Activated CD4-positive, alpha-beta T cell treated with anti-CD3 and anti-CD28 coated beads, Interleukin-2, amount 50 U/mL, for 48 hours (primary cell): ENCODE measurements at regions not wholly inside any gene's neighbourhood (a gene's known extent, or its start where the extent isn't known, plus 50 kb on each side); places are given as distances from the start of the nearest gene placed in this dataset.

Experiments
- DNase-seq, 2 experiments: peaks; one replicate each; pipeline ENCODE4 v3.0.0-alpha.2; 2020

DNA sequence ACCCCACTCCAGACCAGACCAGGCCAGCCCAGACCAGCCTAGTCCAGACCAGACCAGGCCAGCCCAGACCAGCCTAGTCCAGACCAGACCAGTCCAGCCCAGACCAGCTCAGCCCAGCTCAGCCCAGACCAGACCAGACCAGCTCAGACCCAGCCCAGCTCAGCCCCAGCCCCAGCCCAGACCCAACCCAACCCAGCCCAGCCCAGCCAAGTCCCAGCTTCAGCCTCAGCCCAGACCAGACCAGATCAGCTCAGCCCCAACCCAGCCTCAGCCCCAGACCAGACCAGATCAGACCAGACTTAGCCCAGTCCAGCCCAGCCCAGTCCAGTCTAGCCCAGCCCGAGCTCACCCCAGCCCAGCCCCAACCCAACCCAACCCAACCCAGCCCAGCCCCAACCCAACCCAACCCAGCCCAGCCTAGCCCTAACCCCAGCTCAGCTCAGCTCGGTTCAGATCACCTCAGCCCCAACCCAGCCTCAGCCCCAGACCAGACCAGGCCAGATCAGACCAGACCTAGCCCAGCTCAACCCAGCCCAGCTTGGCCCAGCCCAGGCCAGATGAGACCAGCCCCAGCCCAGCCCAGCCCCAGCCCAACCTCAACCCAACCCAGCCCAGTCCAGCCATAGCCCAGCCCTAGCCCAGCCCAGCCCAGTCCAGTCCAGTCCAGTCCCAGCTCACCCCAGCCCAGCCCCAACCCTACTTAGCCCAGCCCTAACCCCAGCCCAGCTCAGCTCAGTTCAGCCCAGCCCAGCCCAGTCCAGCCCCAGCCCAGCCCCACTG lies 204.7 kb downstream of the BCL11B start:
- DNase-seq, result no peak

DNA sequence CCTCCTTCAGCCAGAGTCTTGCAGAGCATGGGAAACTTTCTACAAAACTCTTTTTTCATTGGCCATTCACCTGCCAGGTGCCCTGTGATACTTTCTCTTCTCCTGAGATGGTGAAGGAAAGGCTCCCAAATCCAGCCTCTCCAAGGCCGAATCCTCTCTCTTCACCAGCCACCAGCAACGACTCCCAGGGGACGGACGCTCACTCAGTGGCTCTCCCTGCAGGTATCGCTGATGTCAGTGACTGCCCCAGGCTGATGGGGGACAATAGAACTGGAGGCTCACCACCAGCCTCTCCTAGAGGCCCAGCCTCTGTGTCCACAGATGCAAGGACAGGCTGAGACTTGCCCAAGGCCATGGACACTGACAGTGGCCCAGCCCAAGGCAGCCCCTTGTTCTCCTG lies 204.1 kb downstream of the BCL11B start:
- no peak for DNase-seq

GRCh38 chr14:99069946-99070345 lies 202.1 kb downstream of the BCL11B start:
- no peak for DNase-seq

DNA sequence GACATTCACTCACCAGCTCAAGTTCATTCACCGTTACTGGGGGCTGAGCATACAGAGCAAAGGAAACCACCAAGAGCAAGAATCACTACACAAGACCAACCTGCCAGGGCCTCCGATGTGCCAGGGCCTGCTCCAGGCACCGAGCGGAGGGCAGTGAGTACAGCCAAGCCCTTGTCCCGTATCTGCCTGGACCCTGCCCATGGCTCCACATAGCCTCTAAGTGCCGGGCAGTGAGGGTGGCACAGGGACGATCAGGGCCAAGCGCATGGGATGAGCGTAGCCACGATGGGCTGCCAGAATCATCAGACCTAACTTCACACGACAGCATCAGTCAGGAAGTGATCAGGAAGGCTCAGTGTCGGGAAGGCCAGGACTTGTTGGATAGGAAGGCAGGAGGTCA lies 199.6 kb downstream of the BCL11B start:
- no peak for DNase-seq

DNA sequence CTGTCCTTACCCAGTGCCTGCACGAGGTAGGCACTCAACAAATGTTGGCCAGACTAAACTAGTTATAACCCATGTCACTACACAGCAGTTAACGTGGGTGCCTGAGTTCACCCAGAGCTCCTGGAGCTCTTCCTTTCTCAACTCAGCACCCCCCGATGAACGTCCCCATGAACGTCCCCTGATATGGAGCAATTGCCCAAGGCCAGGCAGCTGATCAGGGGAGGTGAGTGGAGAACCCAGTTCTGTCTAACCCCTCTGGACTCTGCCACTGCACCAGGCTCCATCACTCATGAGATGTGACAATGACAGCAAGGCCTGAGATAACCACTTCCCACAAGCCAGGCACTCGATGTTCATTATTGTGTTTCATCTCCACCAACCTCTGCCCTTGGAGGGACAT lies 199.0 kb downstream of the BCL11B start:
- DNase-seq, result no peak

DNA sequence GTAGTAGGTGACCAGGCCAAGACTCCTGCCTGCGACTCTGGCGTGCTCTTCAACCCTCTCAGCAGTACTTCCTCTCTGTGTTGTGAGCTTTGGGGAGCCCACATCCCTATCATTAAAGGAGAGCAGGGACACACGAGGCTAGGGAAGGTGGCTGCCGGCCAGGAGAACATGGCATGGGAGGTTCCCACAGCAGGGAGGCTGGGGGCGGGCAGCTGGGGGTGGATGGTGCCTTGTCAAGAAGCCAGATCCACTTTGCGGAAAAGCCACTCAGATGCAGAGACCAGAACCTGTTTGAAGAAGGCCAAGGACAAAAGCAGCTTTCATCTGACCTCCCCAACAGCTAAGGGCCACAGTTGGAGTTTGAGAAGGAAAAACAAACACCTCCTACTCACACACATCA lies 198.6 kb downstream of the BCL11B start:
- no peak for DNase-seq

DNA sequence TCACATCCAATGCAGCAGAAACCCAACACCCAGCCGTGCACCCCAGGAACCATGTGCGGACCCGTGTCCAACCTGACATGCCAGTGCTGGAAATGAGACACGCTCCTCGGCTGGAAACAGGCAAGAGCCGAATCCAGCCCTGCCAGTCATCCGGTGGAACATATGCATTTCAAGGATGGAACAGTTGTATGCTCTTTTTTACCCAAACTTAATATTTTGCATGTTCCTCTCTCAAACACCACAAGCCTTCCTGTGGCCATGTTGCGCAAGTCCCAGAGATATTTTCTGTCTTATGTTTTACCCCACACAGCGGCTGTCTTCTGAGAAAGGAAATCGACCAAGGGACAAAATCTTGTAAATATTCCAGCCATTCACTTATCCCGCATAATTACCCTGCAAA lies 196.9 kb downstream of the BCL11B start:
- DNase-seq, result no peak

DNA sequence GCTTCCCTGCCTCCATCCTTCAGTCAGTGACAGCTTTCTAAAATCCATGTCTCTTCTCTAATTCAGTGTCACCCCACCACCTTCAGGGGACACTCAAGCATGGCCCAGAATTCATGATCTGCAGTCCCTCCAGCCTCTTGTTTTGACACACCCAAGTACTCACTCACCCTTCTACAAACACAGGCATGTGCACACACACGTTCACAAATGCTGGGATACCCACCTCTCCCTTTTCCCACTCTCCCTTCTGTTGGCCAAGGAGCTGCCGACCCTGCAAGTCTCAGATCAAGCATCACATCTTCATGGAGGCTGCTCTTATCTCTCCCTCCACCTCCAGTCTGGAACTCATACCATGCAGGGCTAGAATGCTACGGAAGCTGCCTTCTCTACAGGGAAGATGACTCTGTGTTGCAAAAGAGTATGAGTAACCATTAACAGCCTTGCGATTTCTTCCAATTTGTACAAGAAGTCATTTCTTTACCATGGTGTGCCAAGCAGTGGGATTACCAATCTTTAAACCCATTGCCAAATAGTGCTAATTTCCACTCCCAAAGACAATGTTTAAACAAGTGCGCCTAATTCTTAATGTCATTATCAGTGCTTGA lies 196.1 kb downstream of the BCL11B start:
- DNase-seq, result no peak

GRCh38 chr14:99077076-99077843 lies 194.7 kb downstream of the BCL11B start:
- no peak for DNase-seq

DNA sequence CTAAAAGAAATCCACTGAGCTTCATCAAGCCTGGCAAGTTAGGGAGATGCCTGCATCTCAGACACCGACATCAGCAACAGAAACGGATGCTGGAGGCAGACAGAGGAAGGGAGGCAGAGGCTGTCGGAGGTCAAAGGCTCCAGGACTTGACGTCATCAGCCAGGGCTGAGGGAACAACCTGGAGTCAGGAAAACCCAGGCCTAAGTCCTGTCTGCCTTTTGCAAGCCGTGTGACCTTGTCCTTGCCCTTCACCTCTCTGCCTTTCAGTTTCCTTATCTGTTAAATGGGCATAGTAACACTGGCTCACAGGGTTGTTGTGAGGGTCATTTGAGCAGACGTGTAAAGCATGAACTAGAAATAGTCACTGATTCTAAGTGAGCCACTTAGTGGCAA lies 194.2 kb downstream of the BCL11B start:
- no peak for DNase-seq

- DNase-seq, result no peak
Observed at GRCh38 chr14:99078426-99078825, 193.6 kb downstream of the BCL11B start.

DNA sequence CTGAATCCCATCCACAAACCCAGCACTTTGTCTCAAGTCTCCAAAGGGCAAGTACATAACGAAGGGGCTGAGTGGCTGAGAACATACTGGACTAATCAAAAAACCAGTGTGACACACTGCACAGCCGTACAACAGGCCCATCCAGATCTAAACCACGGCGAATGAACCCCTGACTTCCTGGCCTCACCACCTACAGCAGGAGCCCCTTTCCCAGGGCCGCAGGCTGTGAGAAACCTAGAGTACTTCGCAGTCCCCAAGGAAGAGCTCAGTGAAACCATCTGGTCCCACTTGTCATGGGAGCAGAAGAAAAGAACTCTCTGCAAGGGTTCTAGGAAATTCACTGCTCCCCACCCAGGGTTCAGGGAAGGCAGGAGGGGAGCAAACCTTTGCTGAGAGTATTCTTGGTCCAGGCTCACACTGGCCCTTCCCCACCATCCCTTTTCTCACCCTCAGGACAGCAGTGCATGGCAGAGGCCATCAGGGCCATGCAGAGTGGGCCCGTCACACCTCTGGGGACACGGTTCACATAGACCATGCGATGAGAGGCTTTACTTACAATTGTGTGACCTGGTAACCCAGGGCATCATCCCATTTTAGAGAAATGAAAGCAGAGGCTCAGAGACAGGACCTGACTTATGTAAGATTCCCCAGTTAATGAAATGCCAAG lies 192.8 kb downstream of the BCL11B start:
- no peak for DNase-seq

DNA sequence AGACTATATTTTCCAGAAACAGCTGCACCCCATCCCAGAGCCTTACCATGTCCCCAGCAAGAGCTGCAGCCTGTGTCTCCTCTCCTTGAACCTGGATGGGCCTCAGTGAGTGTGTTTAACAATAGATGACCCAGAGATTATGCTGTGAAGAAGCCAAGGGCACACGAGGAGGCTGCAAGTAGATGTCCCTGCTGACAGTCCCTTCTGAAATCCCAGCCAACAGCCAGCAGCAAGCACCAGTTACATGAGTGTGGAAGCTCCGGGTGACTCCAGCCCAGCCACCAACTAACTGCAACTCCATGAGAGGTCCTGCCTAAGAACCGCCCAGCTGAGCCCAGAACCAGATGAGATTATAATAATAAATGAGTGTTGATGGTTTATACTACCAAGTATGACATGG lies 191.7 kb downstream of the BCL11B start:
- DNase-seq, result no peak

- no peak for DNase-seq
Observed at GRCh38 chr14:99081156-99081765, 190.7 kb downstream of the BCL11B start.

- DNase-seq, result no peak
Observed at GRCh38 chr14:99081880-99082279, 190.1 kb downstream of the BCL11B start.

DNA sequence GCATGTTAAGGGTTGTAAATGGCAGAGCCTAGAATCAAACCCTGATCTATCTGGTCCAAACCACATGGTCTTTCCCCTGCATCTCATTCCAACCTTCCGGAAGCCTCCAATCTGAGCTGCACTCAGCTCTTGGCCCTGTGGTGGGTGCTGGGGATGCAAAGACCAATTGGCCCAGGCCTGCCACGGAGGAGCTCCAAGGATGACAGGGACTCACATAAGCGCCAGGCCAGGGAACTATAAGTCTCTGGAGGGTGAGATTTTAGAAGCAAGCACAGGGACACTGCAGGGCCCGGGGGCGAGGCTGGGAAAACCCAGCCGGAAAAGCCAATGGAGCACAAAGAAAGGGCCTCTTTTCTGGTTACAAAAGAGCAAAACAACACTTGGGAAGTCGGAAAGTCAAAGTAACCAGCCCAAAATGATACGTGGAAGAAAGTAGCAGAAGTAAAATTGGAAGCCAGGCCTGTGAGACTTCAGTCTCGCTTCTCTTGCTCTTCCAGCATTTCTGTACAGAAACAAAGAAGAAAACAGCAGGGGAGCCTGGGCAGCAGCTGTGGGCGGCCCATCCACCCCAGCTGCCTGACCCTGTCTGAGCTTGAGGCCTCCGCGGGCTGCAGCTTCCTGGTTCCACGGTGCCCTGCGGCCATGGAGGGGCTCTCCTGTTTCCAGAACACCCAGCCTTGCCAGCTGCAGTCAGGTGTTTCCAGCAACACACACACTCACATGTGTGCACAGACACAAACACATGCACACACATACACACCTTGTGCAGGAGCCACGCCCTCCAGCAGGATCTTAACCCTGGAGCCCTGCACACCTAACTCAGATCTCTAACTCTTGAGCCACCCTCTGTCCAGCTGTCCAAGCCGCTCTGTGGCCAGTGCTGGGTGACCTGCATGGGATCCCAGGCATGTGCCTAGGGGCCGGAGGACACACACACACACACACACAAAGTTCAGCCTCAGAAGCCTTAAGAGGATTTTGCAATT lies 178.2 kb downstream of the BCL11B start:
- DNase-seq, result no peak

DNA sequence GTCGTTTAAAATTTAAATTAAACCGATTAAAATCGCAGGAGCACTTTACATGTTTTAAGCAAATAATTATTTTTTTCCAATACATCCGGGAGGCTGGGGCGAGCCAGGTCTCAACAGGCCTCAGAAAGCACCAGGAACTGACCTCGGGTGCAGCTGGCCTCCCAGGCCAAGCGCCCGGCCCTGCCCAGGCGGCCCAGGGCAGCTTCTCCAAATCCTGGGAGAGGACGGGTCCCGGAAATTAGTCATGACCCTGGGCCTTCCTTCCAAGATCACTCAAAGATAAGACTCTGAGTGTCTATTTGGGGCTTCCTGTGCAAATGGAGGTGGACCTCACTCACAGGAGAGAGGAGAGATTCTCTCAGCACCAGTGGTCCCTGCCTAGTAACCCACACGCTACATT lies 177.1 kb downstream of the BCL11B start:
- DNase-seq, result no peak

DNA sequence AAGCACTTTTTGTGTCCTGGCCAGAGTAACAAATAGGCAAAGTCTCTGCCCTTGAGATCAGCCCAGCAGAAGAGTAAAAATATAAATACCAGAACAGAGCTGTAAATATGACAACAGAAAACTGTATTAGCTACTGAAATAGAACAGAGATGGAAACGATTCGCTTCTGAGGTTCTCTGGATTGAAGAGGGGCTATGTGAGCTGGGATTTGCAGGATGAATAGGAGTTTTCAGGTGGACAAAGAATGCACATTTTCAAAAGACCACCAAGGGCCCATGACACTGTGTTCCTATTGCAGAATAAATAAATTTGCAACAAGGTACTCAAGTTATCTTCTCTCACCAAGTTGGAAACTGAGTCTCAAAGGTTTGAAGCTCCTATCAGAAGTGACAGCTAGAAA lies 176.6 kb downstream of the BCL11B start:
- no peak for DNase-seq

DNA sequence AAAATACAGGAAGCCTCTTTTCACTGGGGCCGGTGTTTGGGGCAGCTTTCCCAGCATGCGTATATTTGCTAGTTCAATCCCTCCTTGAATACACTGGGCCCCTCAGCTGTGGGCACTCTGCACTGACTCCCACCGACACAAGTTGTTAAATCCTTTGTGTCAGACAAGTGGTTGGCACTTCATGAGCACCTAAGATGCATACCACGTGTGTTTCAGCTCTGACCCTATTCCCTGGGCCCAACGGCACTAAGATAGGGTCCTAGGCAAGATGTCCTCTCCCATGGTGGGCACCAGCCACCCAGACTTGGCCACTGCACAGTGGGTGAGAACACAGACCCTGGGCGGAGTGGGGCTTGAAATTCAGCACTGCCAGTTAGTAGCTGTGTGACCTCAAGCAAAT lies 173.8 kb downstream of the BCL11B start:
- DNase-seq, result no peak

GRCh38 chr14:99099051-99099787 lies 172.8 kb downstream of the BCL11B start:
- DNase-seq, result no peak
